GM23338 (cell line): ENCODE measurements at regions not wholly inside any gene's neighbourhood (a gene's known extent, or its start where the extent isn't known, plus 50 kb on each side); places are given as distances from the start of the nearest gene placed in this dataset.

Experiments
- ATAC-seq: fragments of 200-7000 bp; cut with Tn5 transposase; 3 replicates; pipeline ENCODE4 v1.9.1; 2020
- DNase-seq: peaks from one replicate; pipeline ENCODE4 v3.0.0-alpha.2; 2015; ENCODE audit warnings: low spot score
- H2AFZ ChIP-seq: fragments of 200-600 bp; sonication (generic); 2 replicates; pipeline ENCODE4 v1.8.0; 2016; ENCODE audit warnings: antibody characterized with exemption, mild to moderate bottlenecking, moderate library complexity
- H3F3A ChIP-seq: fragments of 200-600 bp; sonication (generic); replicated peaks from 2 replicates; pipeline ENCODE4 v1.8.0; 2017; ENCODE audit warnings: antibody characterized with exemption, mixed run types, low read depth
- H3K27ac ChIP-seq: fragments of 200-600 bp; sonication (generic); 2 replicates; pipeline ENCODE4 v1.6.1; 2016; ENCODE audit warnings: low read depth
- H3K27me3 ChIP-seq: fragments of 200-600 bp; sonication (generic); 2 replicates; pipeline ENCODE4 v1.8.0; 2016; ENCODE audit warnings: mild to moderate bottlenecking, mixed run types, moderate library complexity; ENCODE audit not compliant: insufficient read depth
- H3K36me3 ChIP-seq: fragments of 200-600 bp; sonication (generic); 2 replicates; pipeline ENCODE4 v1.8.0; 2016; ENCODE audit warnings: mild to moderate bottlenecking; ENCODE audit not compliant: insufficient read depth
- H3K4me1 ChIP-seq: fragments of 200-600 bp; sonication (generic); 2 replicates; pipeline ENCODE4 v1.8.0; 2016; ENCODE audit warnings: mild to moderate bottlenecking, moderate library complexity; ENCODE audit not compliant: insufficient read depth
- H3K4me2 ChIP-seq: fragments of 200-600 bp; sonication (generic); 2 replicates; pipeline ENCODE4 v1.7.1; 2017; ENCODE audit warnings: mixed run types
- H3K4me3 ChIP-seq: fragments of 200-600 bp; sonication (generic); 2 replicates; pipeline ENCODE4 v1.6.1; 2016; ENCODE audit warnings: mixed run types
- H3K79me2 ChIP-seq: fragments of 200-600 bp; sonication (generic); replicated peaks from 2 replicates; pipeline ENCODE4 v1.8.0; 2017; ENCODE audit warnings: mild to moderate bottlenecking; ENCODE audit not compliant: insufficient read depth
- H3K9me2 ChIP-seq: fragments of 200-600 bp; sonication (generic); 2 replicates; pipeline ENCODE4 v1.8.0; 2017; ENCODE audit not compliant: insufficient read depth
- H4K20me1 ChIP-seq: fragments of 200-600 bp; sonication (generic); replicated peaks from 2 replicates; pipeline ENCODE4 v1.8.0; 2017; ENCODE audit warnings: mild to moderate bottlenecking; ENCODE audit not compliant: insufficient read depth
- H3K27ac Mint-ChIP-seq: 2 replicates; pipeline ENCODE4 v1.8.0; 2020; ENCODE audit warnings: inconsistent platforms, mild to moderate bottlenecking, moderate library complexity, mixed read lengths
- H3K27me3 Mint-ChIP-seq: 3 replicates; pipeline ENCODE4 v1.8.0; 2022; ENCODE audit warnings: low read depth, mild to moderate bottlenecking, moderate library complexity, mixed read lengths, inconsistent platforms; ENCODE audit not compliant: insufficient read depth, poor library complexity
- H3K36me3 Mint-ChIP-seq: 3 replicates; pipeline ENCODE4 v1.8.0; 2021; ENCODE audit warnings: low read depth, mild to moderate bottlenecking, inconsistent platforms, moderate library complexity, mixed read lengths
- H3K4me1 Mint-ChIP-seq: 3 replicates; pipeline ENCODE4 v1.8.0; 2020; ENCODE audit warnings: mild to moderate bottlenecking, inconsistent platforms, mixed read lengths
- H3K4me3 Mint-ChIP-seq: 3 replicates; pipeline ENCODE4 v1.8.0; 2021; ENCODE audit warnings: moderate library complexity, mild to moderate bottlenecking, inconsistent platforms, mixed read lengths
- H3K9me3 Mint-ChIP-seq: 3 replicates; pipeline ENCODE4 v1.8.0; 2020; ENCODE audit warnings: moderate library complexity, mild to moderate bottlenecking, inconsistent platforms, mixed read lengths
- CREB1 ChIP-seq: fragments of 250-450 bp; sonication (Bioruptor Pico); IDR thresholded peaks from 2 replicates; pipeline ENCODE4 v1.5.0; 2020; ENCODE audit warnings: low read depth, mild to moderate bottlenecking, moderate library complexity
- EZH2 ChIP-seq: fragments of 200-600 bp; sonication (generic); IDR thresholded peaks from one replicate; pipeline ENCODE4 v1.8.0; 2017; ENCODE audit warnings: antibody characterized with exemption, mild to moderate bottlenecking, low read depth; ENCODE audit not compliant: unreplicated experiment
- EZH2phosphoT487 ChIP-seq: fragments of 200-600 bp; sonication (generic); IDR thresholded peaks from one replicate; pipeline ENCODE4 v1.8.1; 2018; ENCODE audit warnings: antibody characterized with exemption; ENCODE audit not compliant: unreplicated experiment
- POLR2AphosphoS5 ChIP-seq: IDR thresholded peaks from 2 replicates; pipeline ENCODE4 v1.6.1; 2016; ENCODE audit warnings: antibody characterized with exemption, low read depth
- STAT1 ChIP-seq: IDR thresholded peaks from one replicate; pipeline ENCODE4 v1.6.1; 2016; ENCODE audit warnings: antibody characterized with exemption; ENCODE audit not compliant: unreplicated experiment
- ZNF114 ChIP-seq: fragments of 250-450 bp; sonication (Bioruptor Pico); IDR thresholded peaks from 2 replicates; pipeline ENCODE4 v1.5.0; 2020; ENCODE audit warnings: mild to moderate bottlenecking, moderate library complexity
- ZNF331 ChIP-seq: fragments of 250-450 bp; sonication (Bioruptor Pico); IDR thresholded peaks from 2 replicates; pipeline ENCODE4 v1.5.0; 2020; ENCODE audit warnings: low read depth, mild to moderate bottlenecking, moderate library complexity
- TF ChIP-seq, protein P1 (sequence below): fragments of 250-450 bp; sonication (Bioruptor Pico); IDR thresholded peaks from 2 replicates; pipeline ENCODE4 v1.5.0; 2020; ENCODE audit warnings: mild to moderate bottlenecking, moderate library complexity
- TF ChIP-seq, protein P2 (sequence below): IDR thresholded peaks from 2 replicates; pipeline ENCODE4 v1.6.1; 2016; ENCODE audit warnings: antibody characterized with exemption

DNA sequence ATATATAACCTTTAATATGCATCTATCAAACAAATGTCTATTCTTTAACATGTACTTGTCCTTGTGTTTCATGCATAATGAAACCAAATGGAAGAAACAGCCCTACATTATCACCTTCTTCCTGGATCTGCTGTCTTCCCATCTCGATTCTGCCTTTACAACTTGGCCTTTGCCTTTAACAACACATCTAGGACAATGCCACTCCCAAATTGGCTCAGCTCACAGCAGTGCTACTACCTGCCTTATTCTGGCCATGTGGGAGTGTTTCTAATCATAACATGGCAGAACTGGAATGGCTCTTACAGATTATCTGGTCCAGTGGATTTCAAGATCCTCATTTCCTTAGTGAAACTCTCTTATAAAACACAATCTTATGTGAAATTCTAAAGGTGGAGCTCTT, 176.5 kb downstream of the CARTPT start (continued):
- TF ChIP-seq, protein P1, sequence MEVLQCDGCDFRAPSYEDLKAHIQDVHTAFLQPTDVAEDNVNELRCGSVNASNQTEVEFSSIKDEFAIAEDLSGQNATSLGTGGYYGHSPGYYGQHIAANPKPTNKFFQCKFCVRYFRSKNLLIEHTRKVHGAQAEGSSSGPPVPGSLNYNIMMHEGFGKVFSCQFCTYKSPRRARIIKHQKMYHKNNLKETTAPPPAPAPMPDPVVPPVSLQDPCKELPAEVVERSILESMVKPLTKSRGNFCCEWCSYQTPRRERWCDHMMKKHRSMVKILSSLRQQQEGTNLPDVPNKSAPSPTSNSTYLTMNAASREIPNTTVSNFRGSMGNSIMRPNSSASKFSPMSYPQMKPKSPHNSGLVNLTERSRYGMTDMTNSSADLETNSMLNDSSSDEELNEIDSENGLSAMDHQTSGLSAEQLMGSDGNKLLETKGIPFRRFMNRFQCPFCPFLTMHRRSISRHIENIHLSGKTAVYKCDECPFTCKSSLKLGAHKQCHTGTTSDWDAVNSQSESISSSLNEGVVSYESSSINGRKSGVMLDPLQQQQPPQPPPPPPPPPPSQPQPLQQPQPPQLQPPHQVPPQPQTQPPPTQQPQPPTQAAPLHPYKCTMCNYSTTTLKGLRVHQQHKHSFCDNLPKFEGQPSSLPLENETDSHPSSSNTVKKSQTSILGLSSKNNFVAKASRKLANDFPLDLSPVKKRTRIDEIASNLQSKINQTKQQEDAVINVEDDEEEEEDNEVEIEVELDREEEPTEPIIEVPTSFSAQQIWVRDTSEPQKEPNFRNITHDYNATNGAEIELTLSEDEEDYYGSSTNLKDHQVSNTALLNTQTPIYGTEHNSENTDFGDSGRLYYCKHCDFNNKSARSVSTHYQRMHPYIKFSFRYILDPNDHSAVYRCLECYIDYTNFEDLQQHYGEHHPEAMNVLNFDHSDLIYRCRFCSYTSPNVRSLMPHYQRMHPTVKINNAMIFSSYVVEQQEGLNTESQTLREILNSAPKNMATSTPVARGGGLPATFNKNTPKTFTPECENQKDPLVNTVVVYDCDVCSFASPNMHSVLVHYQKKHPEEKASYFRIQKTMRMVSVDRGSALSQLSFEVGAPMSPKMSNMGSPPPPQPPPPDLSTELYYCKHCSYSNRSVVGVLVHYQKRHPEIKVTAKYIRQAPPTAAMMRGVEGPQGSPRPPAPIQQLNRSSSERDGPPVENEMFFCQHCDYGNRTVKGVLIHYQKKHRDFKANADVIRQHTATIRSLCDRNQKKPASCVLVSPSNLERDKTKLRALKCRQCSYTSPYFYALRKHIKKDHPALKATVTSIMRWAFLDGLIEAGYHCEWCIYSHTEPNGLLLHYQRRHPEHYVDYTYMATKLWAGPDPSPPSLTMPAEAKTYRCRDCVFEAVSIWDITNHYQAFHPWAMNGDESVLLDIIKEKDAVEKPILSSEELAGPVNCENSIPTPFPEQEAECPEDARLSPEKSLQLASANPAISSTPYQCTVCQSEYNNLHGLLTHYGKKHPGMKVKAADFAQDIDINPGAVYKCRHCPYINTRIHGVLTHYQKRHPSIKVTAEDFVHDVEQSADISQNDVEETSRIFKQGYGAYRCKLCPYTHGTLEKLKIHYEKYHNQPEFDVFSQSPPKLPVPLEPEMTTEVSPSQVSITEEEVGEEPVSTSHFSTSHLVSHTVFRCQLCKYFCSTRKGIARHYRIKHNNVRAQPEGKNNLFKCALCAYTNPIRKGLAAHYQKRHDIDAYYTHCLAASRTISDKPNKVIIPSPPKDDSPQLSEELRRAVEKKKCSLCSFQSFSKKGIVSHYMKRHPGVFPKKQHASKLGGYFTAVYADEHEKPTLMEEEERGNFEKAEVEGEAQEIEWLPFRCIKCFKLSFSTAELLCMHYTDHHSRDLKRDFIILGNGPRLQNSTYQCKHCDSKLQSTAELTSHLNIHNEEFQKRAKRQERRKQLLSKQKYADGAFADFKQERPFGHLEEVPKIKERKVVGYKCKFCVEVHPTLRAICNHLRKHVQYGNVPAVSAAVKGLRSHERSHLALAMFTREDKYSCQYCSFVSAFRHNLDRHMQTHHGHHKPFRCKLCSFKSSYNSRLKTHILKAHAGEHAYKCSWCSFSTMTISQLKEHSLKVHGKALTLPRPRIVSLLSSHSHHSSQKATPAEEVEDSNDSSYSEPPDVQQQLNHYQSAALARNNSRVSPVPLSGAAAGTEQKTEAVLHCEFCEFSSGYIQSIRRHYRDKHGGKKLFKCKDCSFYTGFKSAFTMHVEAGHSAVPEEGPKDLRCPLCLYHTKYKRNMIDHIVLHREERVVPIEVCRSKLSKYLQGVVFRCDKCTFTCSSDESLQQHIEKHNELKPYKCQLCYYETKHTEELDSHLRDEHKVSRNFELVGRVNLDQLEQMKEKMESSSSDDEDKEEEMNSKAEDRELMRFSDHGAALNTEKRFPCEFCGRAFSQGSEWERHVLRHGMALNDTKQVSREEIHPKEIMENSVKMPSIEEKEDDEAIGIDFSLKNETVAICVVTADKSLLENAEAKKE (CRISPR knock-in tag): no peak
- TF ChIP-seq ZNF331 (CRISPR knock-in tag): no peak
- TF ChIP-seq ZNF114 (CRISPR knock-in tag): no peak
- no peak for TF ChIP-seq STAT1

DNA sequence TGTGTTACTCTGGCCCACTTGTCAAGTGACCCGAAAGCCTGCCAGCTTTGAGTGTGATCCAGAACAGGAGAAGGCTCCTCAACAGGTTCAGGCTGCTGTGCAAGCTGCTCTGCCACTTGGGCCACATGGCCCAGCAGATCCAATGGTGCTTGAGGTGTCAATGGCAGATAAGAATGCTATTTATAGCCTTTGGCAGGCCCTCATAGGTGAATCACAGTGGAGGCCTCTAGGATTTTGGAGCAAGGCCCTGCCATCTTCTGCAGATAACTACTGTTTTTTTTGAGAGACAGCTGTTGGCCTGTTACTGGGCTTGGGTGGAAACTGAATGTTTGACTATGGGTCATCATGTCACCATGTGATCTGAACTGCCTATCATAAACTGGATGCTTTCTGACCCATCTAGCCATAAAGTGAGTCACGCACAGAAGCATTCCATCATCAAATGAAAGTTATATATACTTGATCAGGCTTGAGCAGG, 180.8 kb downstream of the CARTPT start:
- Mint-ChIP-seq H3K36me3 (no peaks in the 10 kb centered on the region), H3K9me3 (peaks cover 8% of the 10 kb centered on the region; the same call in 1 of the 3 replicates), H3K4me3 (no peak overlapping the region), H3K4me1 (no peaks in the 10 kb centered on the region), H3K27ac (no peak overlapping the region), H3K27me3 (peaks cover 3% of the 10 kb centered on the region)
- Histone ChIP-seq H3K27ac (no peak overlapping the region), H3K27me3 (no peaks in the 10 kb centered on the region), H3K4me3 (no peak overlapping the region), H3K4me1 (no peaks in the 10 kb centered on the region), H3K4me2 (no peak overlapping the region), H3K9me2 (peaks cover 15% of the 10 kb centered on the region), H3K36me3 (no peaks in the 10 kb centered on the region), H3F3A (no peaks in the 10 kb centered on the region), H3K79me2 (no peaks in the 10 kb centered on the region), H4K20me1 (no peaks in the 10 kb centered on the region), H2AFZ (no peak overlapping the region)
- ATAC-seq: no peak
- DNase-seq: no peak
- TF ChIP-seq EZH2: no peak
- TF ChIP-seq STAT1: no peak
- TF ChIP-seq POLR2AphosphoS5: no peak
- TF ChIP-seq ZNF114 (CRISPR knock-in tag): no peak
- TF ChIP-seq, protein P1 (CRISPR knock-in tag): no peak
- TF ChIP-seq, protein P2, sequence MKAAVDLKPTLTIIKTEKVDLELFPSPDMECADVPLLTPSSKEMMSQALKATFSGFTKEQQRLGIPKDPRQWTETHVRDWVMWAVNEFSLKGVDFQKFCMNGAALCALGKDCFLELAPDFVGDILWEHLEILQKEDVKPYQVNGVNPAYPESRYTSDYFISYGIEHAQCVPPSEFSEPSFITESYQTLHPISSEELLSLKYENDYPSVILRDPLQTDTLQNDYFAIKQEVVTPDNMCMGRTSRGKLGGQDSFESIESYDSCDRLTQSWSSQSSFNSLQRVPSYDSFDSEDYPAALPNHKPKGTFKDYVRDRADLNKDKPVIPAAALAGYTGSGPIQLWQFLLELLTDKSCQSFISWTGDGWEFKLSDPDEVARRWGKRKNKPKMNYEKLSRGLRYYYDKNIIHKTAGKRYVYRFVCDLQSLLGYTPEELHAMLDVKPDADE: no peak
- no peak for TF ChIP-seq EZH2phosphoT487
- no peak for TF ChIP-seq CREB1
